GM18502 (cell line): ENCODE measurements at regions not wholly inside any gene's neighbourhood (a gene's known extent, or its start where the extent isn't known, plus 50 kb on each side); places are given as distances from the start of the nearest gene placed in this dataset.
"Not testable (repeated sequence)": the region's sequence is repeated elsewhere in the genome, so short reads cannot be mapped to it uniquely, and the experiment has no call there.

Source experiments
- ATAC-seq: cut with Tn5 transposase; IDR thresholded peaks from one replicate; pipeline ENCODE4 v1.9.1; 2021; ENCODE audit warnings: mild to moderate bottlenecking; ENCODE audit not compliant: unreplicated experiment, poor library complexity

DNA sequence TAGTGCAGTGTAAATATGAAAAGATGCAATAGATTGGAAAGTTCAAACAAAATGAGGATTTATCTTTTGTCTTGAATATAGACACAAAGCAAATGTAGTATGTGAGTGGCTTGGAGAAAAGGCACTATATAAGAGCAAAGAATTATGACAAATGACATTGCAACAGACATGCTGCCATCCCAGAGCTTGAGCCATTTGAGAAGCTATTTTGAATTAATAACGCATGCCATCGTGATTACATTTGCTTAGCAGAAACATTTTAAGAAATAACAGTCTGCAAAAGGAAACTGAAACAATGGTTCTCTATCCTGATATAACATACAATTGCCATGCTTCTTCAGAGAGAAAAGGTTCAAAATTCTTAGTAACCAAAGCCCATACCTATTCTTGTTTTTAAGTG is 677.1 kb downstream of the ZEB2 start:
- ATAC-seq, result no peak

- ATAC-seq, result no peak
These were observed 678.0 kb downstream of the ZEB2 start for GRCh38 chr2:143841935-143842334.

GRCh38 chr2:143840601-143841000 is 679.3 kb downstream of the ZEB2 start:
- no peak for ATAC-seq

GRCh38 chr2:143840194-143840593 is 679.7 kb downstream of the ZEB2 start:
- ATAC-seq, result no peak

DNA sequence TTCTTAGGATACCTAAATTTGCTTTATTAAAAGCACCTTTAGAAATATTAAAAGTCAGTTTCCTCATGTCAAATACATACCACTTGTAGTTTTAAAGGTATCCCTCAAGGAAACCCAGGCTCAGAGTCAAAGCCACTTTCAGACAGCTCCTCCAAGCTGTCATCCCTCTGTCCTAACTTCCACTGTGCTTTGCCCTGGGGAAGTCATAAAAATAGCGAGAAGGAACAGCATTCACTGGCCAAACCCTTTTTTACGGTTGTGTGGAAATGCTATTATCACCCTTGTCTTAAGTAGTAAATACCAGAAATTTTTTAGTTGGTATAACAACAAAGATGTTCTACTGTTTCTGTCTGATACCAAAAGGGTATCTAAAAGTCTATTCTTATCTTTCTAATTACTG is 680.5 kb downstream of the ZEB2 start:
- no peak for ATAC-seq

DNA sequence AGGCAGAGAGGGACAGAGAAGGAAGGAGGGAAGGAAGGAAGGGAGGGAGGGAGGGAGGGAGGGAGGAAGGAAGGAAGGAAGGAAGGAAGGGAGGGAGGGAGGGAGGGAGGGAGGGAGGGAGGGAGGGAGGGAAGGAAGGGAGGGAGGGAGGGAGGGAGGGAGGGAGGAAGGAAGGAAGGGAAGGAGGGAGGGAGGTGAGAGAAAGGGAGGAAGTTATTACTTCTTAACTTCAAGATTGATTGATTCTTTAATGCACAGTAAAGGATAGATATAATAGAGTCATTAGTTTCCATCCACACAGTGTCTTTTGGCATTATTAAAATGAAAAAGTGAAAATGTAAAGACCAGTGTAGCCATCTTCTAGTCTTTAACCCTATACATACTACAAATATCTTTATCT is 682.9 kb downstream of the ZEB2 start:
- ATAC-seq, result not testable (repeated sequence)

DNA sequence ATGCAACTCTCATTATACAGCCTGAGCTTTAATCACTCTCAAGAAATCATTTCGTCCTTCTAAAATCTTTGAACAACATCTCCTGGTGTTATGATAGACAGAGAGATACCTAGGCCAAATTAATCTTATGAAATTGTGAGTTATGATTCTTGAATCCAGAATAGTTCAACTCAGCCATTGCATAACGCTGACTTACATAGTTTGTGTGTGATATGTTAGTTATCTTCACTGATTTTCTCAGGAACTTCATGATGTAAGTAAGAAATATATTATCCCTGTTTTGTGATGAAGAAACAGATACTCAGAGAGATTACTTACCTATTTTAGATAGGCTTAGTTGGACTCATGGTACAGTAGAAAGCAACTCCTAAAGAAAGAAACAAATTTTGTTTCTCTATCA is 684.4 kb downstream of the ZEB2 start:
- ATAC-seq, result no peak

- no peak for ATAC-seq
These were observed 686.8 kb downstream of the ZEB2 start for GRCh38 chr2:143833015-143833660.

DNA sequence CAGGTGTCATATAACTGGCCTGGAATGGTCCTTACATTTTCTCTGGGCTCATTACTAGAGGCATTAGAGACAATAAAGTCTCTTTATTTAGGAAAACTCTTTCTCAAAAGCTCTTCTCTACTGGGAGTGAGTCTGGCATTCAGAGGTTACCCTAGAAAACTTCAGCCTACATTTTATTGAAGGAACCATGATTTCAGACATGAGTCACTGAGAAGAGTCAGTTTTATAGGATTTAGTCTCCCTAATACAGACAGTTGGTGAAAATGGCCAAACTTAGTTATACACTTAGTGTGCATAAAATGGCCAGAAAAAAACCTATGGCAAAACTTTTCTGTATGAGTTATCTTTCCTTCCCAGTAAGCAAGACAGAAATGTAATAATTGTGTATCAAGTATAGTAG is 689.4 kb downstream of the ZEB2 start:
- ATAC-seq, result no peak

DNA sequence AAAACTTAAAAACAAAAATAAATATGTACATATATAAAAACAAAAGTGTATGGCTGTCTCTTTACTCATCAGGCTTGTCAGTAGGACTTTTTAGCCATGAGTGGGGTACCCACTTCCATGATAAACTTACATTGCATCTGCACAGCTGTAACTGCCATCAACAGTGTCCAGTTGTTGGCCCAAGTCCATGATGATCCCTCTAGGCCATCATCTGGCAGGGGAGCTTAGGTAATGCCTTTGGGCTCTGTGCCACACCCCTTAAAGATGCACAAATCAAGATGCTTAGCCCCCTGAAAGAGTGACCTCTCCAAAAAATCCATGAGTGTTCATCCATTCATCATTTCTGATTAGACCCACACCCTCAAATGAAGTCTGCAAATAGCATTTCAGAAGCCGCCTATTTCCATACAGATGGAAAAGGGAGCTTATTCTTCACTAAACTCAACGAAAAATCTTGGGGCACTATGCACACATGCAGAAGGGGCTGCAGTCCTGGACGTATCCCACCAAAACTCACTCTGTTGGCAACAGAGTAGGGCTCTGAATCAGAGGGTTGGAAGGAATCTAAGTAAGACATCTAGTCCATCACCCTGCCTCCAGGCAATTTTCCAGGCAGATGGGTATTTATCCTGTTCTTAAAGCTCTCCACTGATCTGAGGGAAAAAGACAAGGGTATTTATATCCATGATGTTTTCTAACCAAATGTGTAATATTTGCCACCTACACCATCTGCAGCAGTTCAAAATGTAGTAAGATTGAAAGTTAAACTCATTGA is 691.0 kb downstream of the ZEB2 start:
- no peak for ATAC-seq

GRCh38 chr2:143824791-143825190 is 695.1 kb downstream of the ZEB2 start:
- ATAC-seq, result no peak

DNA sequence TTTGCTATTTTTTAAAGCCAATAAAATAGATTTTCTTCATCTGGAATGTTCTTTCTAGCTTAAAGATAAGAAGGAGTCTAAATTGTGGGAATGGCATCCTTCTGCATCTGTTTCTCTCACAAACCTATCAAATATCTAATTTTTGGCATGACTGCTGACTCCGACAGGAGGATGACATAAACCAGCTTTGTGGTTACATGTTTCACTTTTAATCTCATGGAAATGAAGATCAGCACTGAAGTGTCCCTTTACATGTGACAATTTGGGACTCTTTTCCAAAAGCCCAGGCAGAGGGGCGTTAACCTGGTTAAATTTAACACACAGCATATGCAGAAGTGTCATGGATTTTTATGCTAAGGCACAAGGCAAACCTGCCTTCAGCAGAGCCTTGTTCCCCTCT is 694.7 kb downstream of the ARHGAP15 start:
- ATAC-seq, result no peak

GRCh38 chr2:143823296-143823695 is 694.1 kb downstream of the ARHGAP15 start:
- ATAC-seq, result no peak

DNA sequence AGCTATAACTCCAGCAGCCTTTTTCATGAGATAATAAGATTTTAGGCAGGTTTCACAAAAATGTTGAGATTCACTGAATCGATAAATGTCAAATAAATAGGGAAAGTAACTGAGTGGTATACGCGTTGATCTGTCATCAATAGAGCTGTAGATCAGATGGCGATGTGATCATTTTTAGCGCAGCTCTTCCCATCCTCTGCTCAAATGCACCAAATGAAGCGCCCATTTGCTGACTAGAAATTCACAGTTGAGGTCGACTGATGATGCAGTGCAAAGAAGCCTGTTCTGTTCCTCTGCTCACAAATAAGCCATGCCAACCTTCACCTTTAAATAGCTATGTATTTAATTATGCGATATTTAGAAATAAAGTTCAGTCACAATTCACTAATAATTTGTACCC is 693.5 kb downstream of the ARHGAP15 start:
- ATAC-seq, result no peak

- no peak for ATAC-seq
These were observed 690.5 kb downstream of the ARHGAP15 start for GRCh38 chr2:143819764-143820163.

DNA sequence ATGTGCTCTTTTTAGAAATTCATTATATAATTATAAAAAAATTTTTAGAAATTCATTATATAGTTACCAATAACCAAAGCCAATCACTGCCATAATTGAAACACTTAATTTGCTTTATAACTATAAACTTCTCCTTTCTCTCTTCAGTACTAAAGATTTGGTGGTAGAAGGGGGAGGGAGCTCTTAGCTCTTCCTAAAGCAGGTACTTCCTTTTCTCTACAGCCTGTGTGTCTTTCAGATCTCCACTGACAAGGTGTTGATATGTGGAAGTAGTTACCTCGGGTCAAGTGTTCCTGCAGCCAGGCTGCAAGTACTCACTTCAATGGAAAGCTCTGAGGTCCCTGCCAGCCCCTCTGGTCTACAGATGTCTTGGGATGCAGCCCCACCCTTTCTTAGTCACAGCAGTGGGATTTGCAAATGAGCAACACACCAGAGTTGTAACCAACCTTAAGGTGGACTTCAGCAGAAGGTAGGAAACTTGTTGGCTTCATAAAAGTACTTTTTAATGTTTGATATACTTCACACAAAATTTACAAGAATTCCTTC is 690.0 kb downstream of the ARHGAP15 start:
- no peak for ATAC-seq
